ENCODE measurements at regions not wholly inside any gene's neighbourhood (a gene's known extent, or its start where the extent isn't known, plus 50 kb on each side); places are given as distances from the start of the nearest gene placed in this dataset.

- TF ChIP-seq EZH2 (IDR thresholded peaks at IDR 0.05; ENCODE audit: low read depth) (no peak), CTCF (conservative IDR thresholded peaks at IDR 0.05) (no peak)
Measured at GRCh38 chr3:31289584-31289983, 243.1 kb upstream of the STT3B start.
